Activated CD4-positive, alpha-beta T cell treated with anti-CD3 and anti-CD28 coated beads, Interleukin-2, amount 50 U/mL, for 24 hours (primary cell): ENCODE measurements at regions not wholly inside any gene's neighbourhood (a gene's known extent, or its start where the extent isn't known, plus 50 kb on each side); places are given as distances from the start of the nearest gene placed in this dataset.
"Not testable (repeated sequence)": the region's sequence is repeated elsewhere in the genome, so short reads cannot be mapped to it uniquely, and the experiment has no call there.

Experiments
- DNase-seq, 2 donors: peaks; one replicate each; pipeline ENCODE4 v3.0.0-alpha.2; 2020; ENCODE audit warnings: low read depth in 1 of 2, low spot score in 1 of 2

DNA sequence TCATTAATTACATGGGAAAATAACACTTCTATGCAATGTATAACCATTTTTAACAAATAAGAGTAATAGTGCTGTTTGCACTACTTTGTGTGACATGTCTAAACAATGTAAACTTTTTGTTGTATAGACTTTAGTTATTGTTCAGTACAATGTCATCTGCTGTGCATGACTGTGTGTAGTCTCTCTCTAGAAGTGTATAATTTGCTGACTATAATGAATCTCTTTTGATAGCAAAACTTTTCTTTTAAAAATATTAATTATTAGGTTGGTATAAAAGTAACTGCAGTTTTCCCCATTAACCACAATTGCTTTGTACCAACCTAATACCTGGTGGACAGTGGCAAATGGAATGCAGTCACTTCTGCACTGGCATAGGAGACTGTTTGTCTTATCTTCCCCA lies 124.2 kb upstream of the SGK1 start:
- DNase-seq: no peak

- DNase-seq: no peak
These were observed 120.9 kb upstream of the SGK1 start for GRCh38 chr6:134438837-134439236.

- DNase-seq: peak; percentile 5 to 11
These were observed 119.5 kb upstream of the SGK1 start for GRCh38 chr6:134437376-134437775.

DNA sequence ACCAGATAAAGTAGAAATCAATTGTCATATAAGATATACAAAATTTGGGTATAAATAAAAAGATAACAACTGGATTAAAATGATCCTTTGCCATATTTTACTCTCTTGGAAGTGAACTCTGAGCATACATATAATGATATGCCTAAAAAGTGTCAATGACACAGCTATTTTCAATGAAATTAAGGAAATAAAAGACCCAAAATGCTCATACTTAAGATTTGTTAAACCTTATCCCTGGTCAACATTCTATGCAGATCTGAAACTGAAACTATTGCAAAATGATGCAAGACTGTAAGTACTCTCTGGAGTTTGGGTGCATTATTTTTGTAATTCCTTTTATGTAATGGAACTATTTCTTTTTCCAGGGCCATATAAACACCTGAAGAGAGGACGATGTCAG lies 119.0 kb upstream of the SGK1 start:
- DNase-seq: no peak

DNA sequence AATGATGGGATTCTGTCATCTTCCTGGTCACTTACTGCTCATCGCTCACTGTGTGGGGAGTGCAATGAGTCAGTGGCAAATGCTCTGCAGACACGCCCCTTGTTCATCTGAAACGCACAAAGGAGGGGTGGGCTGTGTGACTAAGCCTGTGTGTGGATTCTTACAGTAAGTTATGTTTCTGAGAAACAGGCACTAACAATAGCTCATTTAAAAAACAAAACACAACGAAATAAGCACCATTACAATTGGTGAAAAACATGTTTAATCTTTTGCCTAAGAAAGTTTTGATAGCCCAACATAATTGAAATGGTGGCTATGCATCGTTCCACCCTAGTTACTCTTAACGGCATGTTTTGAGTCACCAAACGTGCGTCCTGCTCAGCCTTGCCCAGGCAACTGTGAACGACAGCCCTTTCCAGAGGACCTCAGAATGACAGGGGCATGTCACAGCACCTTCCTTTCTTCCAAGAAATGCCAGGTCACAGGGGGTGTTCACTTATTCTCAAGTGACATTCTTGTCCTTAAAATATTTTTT lies 118.4 kb upstream of the SGK1 start:
- peak; percentile 33 to 71 for DNase-seq

GRCh38 chr6:134435814-134436280 lies 117.9 kb upstream of the SGK1 start:
- DNase-seq: no peak

- no peak for DNase-seq
These were observed 116.4 kb upstream of the SGK1 start for GRCh38 chr6:134434019-134434942.

DNA sequence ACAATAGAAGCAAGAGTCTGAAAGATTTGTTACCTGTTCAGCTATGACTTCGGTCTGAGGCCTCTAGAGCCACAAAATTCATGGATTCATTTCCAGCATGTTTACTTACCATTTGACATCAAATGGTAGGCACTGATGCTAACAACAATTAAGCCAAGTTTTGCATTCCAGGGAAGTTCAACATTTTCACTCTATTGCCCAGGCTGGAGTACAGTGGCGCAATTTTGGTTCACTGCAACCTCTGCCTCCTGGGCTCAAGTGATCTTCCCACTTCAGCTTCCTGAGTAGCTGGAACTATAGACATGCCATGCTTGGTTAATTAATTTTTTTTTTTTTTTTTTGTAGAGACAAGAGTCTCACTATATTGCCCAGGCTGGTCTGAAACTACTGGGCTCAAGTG lies 114.1 kb upstream of the SGK1 start:
- DNase-seq: no peak

- DNase-seq: no peak
These were observed 113.5 kb upstream of the SGK1 start for GRCh38 chr6:134431421-134431859.

- no peak for DNase-seq
These were observed 112.0 kb upstream of the SGK1 start for GRCh38 chr6:134429861-134430380.

GRCh38 chr6:134427721-134428120 lies 109.8 kb upstream of the SGK1 start:
- no peak for DNase-seq

GRCh38 chr6:134426623-134427022 lies 108.7 kb upstream of the SGK1 start:
- no peak for DNase-seq

DNA sequence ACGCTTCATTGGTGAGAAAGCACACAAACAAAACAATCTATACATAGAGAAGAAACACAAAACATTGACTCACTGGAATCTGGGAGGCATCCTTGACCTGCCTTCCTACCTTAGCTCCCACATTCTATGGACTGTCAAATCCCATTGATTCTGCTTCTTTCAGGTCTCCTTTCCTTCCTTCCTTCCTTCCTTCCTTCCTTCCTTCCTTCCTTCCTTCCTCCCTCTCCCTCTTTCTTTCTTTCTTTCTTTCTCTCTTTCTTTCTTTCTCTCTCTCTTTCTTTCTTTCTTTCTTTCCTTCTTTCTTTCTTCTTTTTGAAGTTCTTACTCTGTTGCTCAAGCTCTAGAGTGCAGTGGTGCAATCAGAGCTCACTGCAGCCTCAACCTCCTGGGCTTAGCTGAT lies 108.0 kb upstream of the SGK1 start:
- DNase-seq: not testable (repeated sequence)

GRCh38 chr6:134425513-134425912 lies 107.6 kb upstream of the SGK1 start:
- no peak for DNase-seq

GRCh38 chr6:134424798-134425170 lies 106.9 kb upstream of the SGK1 start:
- DNase-seq: no peak

DNA sequence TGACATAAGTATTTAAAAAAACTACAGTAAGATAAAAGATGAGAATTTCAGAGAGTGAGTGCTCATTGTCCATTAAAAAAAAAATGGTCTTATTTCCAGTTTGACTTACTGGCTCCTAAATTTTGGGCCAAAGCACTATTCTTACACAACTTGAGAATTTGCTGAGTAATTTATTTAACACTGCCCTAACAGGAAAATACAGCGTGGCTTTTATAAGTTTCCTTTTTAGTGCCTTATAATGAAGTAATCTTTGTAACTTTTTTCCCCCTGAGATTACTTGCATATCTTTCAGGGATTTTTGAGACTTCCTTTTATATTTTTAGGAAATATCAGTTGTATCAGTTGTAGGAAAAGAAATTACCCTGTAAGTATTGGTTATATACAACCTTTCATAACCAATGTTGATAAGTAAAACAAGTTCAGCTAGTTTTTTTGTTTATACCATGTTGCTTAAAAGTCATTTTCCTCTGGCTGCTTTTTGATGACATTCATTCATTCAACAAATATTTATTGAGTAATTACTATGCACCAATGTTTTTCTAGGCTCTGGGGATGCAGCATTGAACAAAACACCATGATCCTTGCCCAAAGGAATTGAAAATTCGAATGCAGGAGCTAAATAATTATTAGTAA lies 106.4 kb upstream of the SGK1 start:
- no peak for DNase-seq

GRCh38 chr6:134422426-134423231 lies 104.7 kb upstream of the SGK1 start:
- DNase-seq: no peak

- no peak for DNase-seq
These were observed 103.6 kb upstream of the SGK1 start for GRCh38 chr6:134421501-134421900.

- no peak for DNase-seq
These were observed 102.8 kb upstream of the SGK1 start for GRCh38 chr6:134420614-134421181.

DNA sequence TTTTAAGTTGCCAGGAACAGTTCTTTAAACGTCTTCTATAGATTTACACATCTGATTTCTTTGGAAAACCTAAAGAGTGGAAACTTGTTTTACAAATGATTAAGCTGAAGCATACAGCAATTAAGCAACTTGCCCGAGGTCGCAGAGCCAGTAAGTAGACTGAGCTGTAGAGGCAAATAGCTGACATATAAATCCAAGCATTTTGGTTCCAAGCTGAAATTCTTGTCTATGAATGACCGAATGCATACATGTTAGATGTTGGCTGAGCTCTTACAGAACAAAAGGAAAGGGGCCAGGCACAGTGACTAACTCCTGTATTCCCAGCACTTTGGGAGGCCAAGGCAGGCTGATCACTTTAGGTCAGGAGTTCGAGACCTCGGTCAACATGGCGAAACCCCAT lies 101.8 kb upstream of the SGK1 start:
- DNase-seq: no peak
